ENCODE measurements at regions not wholly inside any gene's neighbourhood (a gene's known extent, or its start where the extent isn't known, plus 50 kb on each side); places are given as distances from the start of the nearest gene placed in this dataset.

- H3K27me3 Mint-ChIP-seq (ENCODE audit: low read depth): no peaks in the 10 kb centered on the region
- peaks cover 11% of the 10 kb centered on the region for H3K4me1 Mint-ChIP-seq
- TF ChIP-seq CTCF (conservative IDR thresholded peaks at IDR 0.05): no peak
- no peak overlapping the region for H3K27ac Mint-ChIP-seq (ENCODE audit: unreplicated experiment)
- H3K4me3 Mint-ChIP-seq: no peak overlapping the region
- DNase-seq (ENCODE audit: low read depth, low spot score): no peak
- no peaks in the 10 kb centered on the region for H3K36me3 Mint-ChIP-seq (ENCODE audit: low read depth)
- no peaks in the 10 kb centered on the region for H3K9me3 Mint-ChIP-seq
Observed at GRCh38 chr5:158375531-158375930, 516.6 kb upstream of the CLINT1 start.

- Mint-ChIP-seq H3K4me3 (no peak overlapping the region), H3K9me3 (no peaks in the 10 kb centered on the region), H3K27ac (ENCODE audit: unreplicated experiment) (no peak overlapping the region), H3K27me3 (ENCODE audit: low read depth) (no peaks in the 10 kb centered on the region), H3K36me3 (ENCODE audit: low read depth) (no peaks in the 10 kb centered on the region), H3K4me1 (peaks cover 11% of the 10 kb centered on the region)
- no peak for DNase-seq (ENCODE audit: low read depth, low spot score)
- TF ChIP-seq CTCF (conservative IDR thresholded peaks at IDR 0.05): no peak
Observed at GRCh38 chr5:158373608-158374395, 514.9 kb upstream of the CLINT1 start.

- Mint-ChIP-seq H3K9me3 (peaks cover 2% of the 10 kb centered on the region), H3K4me1 (peaks cover 13% of the 10 kb centered on the region), H3K4me3 (no peak overlapping the region), H3K27me3 (ENCODE audit: low read depth) (no peaks in the 10 kb centered on the region), H3K36me3 (ENCODE audit: low read depth) (no peaks in the 10 kb centered on the region), H3K27ac (ENCODE audit: unreplicated experiment) (no peak overlapping the region)
- no peak for TF ChIP-seq CTCF (conservative IDR thresholded peaks at IDR 0.05)
- DNase-seq (ENCODE audit: low read depth, low spot score): no peak
Observed at GRCh38 chr5:158369241-158369640, 510.3 kb upstream of the CLINT1 start.

- Mint-ChIP-seq H3K27ac (ENCODE audit: unreplicated experiment) (no peak overlapping the region), H3K36me3 (ENCODE audit: low read depth) (no peaks in the 10 kb centered on the region), H3K9me3 (peaks cover 2% of the 10 kb centered on the region), H3K4me3 (no peak overlapping the region), H3K4me1 (peaks cover 8% of the 10 kb centered on the region), H3K27me3 (ENCODE audit: low read depth) (no peaks in the 10 kb centered on the region)
- DNase-seq (ENCODE audit: low read depth, low spot score): no peak
- no peak for TF ChIP-seq CTCF (conservative IDR thresholded peaks at IDR 0.05)
Observed at GRCh38 chr5:158368686-158369085, 509.7 kb upstream of the CLINT1 start.

GRCh38 chr5:158364367-158364766, 505.4 kb upstream of the CLINT1 start:
- Mint-ChIP-seq H3K27ac (ENCODE audit: unreplicated experiment) (no peak overlapping the region), H3K36me3 (ENCODE audit: low read depth) (no peaks in the 10 kb centered on the region), H3K27me3 (ENCODE audit: low read depth) (no peaks in the 10 kb centered on the region), H3K9me3 (peaks cover 2% of the 10 kb centered on the region), H3K4me3 (no peak overlapping the region), H3K4me1 (peaks cover 11% of the 10 kb centered on the region)
- DNase-seq (ENCODE audit: low read depth, low spot score): no peak
- no peak for TF ChIP-seq CTCF (conservative IDR thresholded peaks at IDR 0.05)

Data from neural crest cell (in vitro differentiated cells).